OCI-LY7 (cell line): ENCODE measurements at regions not wholly inside any gene's neighbourhood (a gene's known extent, or its start where the extent isn't known, plus 50 kb on each side); places are given as distances from the start of the nearest gene placed in this dataset.

Experiments used
- BruUV-seq: library from RNA; stranded (reverse); fragments of 400-500 nt; replicated peaks from 2 replicates; lab custom pipeline; 2021; lab: Mats Ljungman, UMichigan
- CTCF ChIA-PET: fragments of 300-600 bp; sonication (Branson Sonifier 250); formaldehyde crosslinking; loops from one replicate; lab custom pipeline; 2022; ENCODE audit warnings: antibody characterized with exemption; ENCODE audit not compliant: unreplicated experiment; lab: Charles Lee
- POLR2A ChIA-PET: fragments of 300-600 bp; sonication (Branson Sonifier 250); formaldehyde crosslinking; loops from one replicate; lab custom pipeline; 2022; ENCODE audit warnings: antibody characterized with exemption; lab: Charles Lee
- DNase-seq: peaks from one replicate; pipeline ENCODE4 v3.0.0-alpha.2; 2015; ENCODE audit warnings: low spot score
- H2AFZ ChIP-seq: fragments of 200-600 bp; sonication (generic), shearing (Covaris generic); 2 replicates; pipeline ENCODE4 v1.6.1; 2014; ENCODE audit warnings: mild to moderate bottlenecking, antibody characterized with exemption, low read length, moderate library complexity
- H3K27ac ChIP-seq: fragments of 200-600 bp; sonication (generic); 2 replicates; pipeline ENCODE4 v1.5.1; 2014; ENCODE audit warnings: mixed run types, low read depth, mild to moderate bottlenecking, moderate library complexity, low read length, inconsistent platforms; ENCODE audit not compliant: poor library complexity, severe bottlenecking
- H3K36me3 ChIP-seq: fragments of 200-600 bp; sonication (generic); 2 replicates; pipeline ENCODE4 v1.6.1; 2014; ENCODE audit warnings: mild to moderate bottlenecking, antibody characterized with exemption, low read length, moderate library complexity, mixed read lengths; ENCODE audit not compliant: insufficient read depth
- H3K4me1 ChIP-seq: fragments of 200-600 bp; sonication (generic); 2 replicates; pipeline ENCODE4 v1.5.1; 2014; ENCODE audit warnings: mild to moderate bottlenecking, low read length; ENCODE audit not compliant: insufficient read depth, poor library complexity, severe bottlenecking
- H3K4me2 ChIP-seq: fragments of 200-600 bp; sonication (generic); 2 replicates; pipeline ENCODE4 v1.6.1; 2014; ENCODE audit warnings: mild to moderate bottlenecking, low read length
- H3K4me3 ChIP-seq: fragments of 200-600 bp; sonication (generic); 2 replicates; pipeline ENCODE4 v1.5.1; 2014; ENCODE audit warnings: mild to moderate bottlenecking, low read depth, low read length; ENCODE audit not compliant: poor library complexity, severe bottlenecking
- H3K79me2 ChIP-seq: fragments of 200-600 bp; sonication (generic); 2 replicates; pipeline ENCODE4 v1.6.1; 2016; ENCODE audit warnings: low read depth, mild to moderate bottlenecking, low read length, moderate library complexity, mixed read lengths; ENCODE audit not compliant: insufficient read depth
- H3K9me2 ChIP-seq: fragments of 200-600 bp; sonication (generic); 2 replicates; pipeline ENCODE4 v1.6.1; 2016; ENCODE audit warnings: mild to moderate bottlenecking, low read length, mixed read lengths; ENCODE audit not compliant: insufficient read depth
- H3K9me3 ChIP-seq: fragments of 200-600 bp; sonication (generic); 2 replicates; pipeline ENCODE4 v1.6.1; 2014; ENCODE audit warnings: mild to moderate bottlenecking, mixed run types, low read length, mixed read lengths
- H4K20me1 ChIP-seq: fragments of 200-600 bp; sonication (generic); 2 replicates; pipeline ENCODE4 v1.6.1; 2014; ENCODE audit warnings: mild to moderate bottlenecking, antibody characterized with exemption, low read length, moderate library complexity, mixed read lengths; ENCODE audit not compliant: insufficient read depth
- EZH2phosphoT487 ChIP-seq: fragments of 200-600 bp; sonication (generic); IDR thresholded peaks from 2 replicates; pipeline ENCODE4 v1.6.1; 2018; ENCODE audit warnings: low read depth, borderline replicate concordance, mild to moderate bottlenecking, mixed run types, antibody characterized with exemption, low read length, moderate library complexity, mixed read lengths
- intact Hi-C: fragments of 100-400 bp; cut with micrococcal nuclease; formaldehyde crosslinking; loops from one replicate; pipeline ENCODE4 v1.10.0; 2022; ENCODE audit not compliant: unreplicated experiment
- TF ChIP-seq, protein P1 (sequence below): fragments of 200-600 bp; sonication (generic); conservative IDR thresholded peaks from 2 replicates; pipeline ENCODE4 v1.5.1; 2014; ENCODE audit warnings: mild to moderate bottlenecking, antibody characterized with exemption, low read length, moderate library complexity, mixed read lengths

DNA sequence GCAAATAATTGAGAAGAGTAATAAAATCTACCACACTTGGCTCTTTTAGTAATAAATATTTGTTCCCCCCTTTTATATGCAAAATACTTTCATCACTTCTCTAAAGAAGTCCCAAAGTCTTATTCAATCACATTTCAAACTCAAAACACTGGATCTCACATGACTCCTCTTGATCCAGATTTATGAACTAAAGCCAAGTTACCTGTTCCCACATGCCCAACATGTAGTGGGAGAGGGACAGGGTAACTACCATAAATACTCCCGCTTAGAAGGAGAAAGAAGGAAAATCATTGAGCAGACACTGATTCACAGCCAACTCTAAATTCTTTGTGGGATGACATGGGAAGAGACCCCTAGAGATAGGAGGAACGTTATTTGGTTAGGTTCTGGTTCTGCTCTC is 64.9 kb upstream of the PMFBP1 start:
- CTCF ChIA-PET, result no interaction called here
- intact Hi-C loops, result no loop called here
- H3K9me3 ChIP-seq, result no peaks in the 10 kb centered on the region
- no peak overlapping the region for H3K4me2 ChIP-seq
- H3K27ac ChIP-seq, result no peak overlapping the region
- H4K20me1 ChIP-seq, result no peaks in the 10 kb centered on the region
- no TSS peak for BruUV-seq
- no peaks in the 10 kb centered on the region for H3K79me2 ChIP-seq
- POLR2A ChIA-PET, result no interaction called here
- no peaks in the 10 kb centered on the region for H3K4me1 ChIP-seq
- H2AFZ ChIP-seq, result no peak overlapping the region
- no peak overlapping the region for H3K4me3 ChIP-seq
- TF ChIP-seq, protein P1, sequence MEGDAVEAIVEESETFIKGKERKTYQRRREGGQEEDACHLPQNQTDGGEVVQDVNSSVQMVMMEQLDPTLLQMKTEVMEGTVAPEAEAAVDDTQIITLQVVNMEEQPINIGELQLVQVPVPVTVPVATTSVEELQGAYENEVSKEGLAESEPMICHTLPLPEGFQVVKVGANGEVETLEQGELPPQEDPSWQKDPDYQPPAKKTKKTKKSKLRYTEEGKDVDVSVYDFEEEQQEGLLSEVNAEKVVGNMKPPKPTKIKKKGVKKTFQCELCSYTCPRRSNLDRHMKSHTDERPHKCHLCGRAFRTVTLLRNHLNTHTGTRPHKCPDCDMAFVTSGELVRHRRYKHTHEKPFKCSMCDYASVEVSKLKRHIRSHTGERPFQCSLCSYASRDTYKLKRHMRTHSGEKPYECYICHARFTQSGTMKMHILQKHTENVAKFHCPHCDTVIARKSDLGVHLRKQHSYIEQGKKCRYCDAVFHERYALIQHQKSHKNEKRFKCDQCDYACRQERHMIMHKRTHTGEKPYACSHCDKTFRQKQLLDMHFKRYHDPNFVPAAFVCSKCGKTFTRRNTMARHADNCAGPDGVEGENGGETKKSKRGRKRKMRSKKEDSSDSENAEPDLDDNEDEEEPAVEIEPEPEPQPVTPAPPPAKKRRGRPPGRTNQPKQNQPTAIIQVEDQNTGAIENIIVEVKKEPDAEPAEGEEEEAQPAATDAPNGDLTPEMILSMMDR, result no peak
- no peak for TF ChIP-seq EZH2phosphoT487
- no peaks in the 10 kb centered on the region for H3K9me2 ChIP-seq
- DNase-seq, result no peak
- no peaks in the 10 kb centered on the region for H3K36me3 ChIP-seq

GRCh38 chr16:72234387-72234786 is 62.4 kb upstream of the PMFBP1 start:
- Histone ChIP-seq H3K36me3 (no peaks in the 10 kb centered on the region), H3K27ac (no peak overlapping the region), H3K4me2 (no peak overlapping the region), H3K9me3 (no peaks in the 10 kb centered on the region), H4K20me1 (no peaks in the 10 kb centered on the region), H3K4me1 (no peaks in the 10 kb centered on the region), H2AFZ (no peak overlapping the region), H3K9me2 (no peaks in the 10 kb centered on the region), H3K4me3 (no peak overlapping the region), H3K79me2 (no peaks in the 10 kb centered on the region)
- intact Hi-C loops, result no loop called here
- DNase-seq, result no peak
- TF ChIP-seq, protein P1, result no peak
- TF ChIP-seq EZH2phosphoT487, result no peak
- CTCF ChIA-PET, result no interaction called here
- POLR2A ChIA-PET, result no interaction called here
- BruUV-seq, result no TSS peak

- BruUV-seq, result no TSS peak
- CTCF ChIA-PET, result no interaction called here
Measured at GRCh38 chr16:72228014-72228413, 56.1 kb upstream of the PMFBP1 start.

More at GRCh38 chr16:72228014-72228413, 56.1 kb upstream of the PMFBP1 start:
- Histone ChIP-seq H4K20me1 (no peaks in the 10 kb centered on the region), H3K4me3 (no peak overlapping the region), H3K36me3 (no peaks in the 10 kb centered on the region), H3K27ac (no peak overlapping the region), H3K79me2 (no peaks in the 10 kb centered on the region), H3K4me2 (no peak overlapping the region), H3K4me1 (no peaks in the 10 kb centered on the region), H2AFZ (no peak overlapping the region), H3K9me3 (no peaks in the 10 kb centered on the region), H3K9me2 (no peaks in the 10 kb centered on the region)
- no peak for DNase-seq
- TF ChIP-seq, protein P1, result no peak
- no peak for TF ChIP-seq EZH2phosphoT487
- intact Hi-C loops, result no loop called here
- POLR2A ChIA-PET, result no interaction called here
